WI38 (cell line): ENCODE measurements at regions not wholly inside any gene's neighbourhood (a gene's known extent, or its start where the extent isn't known, plus 50 kb on each side); places are given as distances from the start of the nearest gene placed in this dataset.

ENCODE experiments used
- H3K4me3 ChIP-seq: 2 replicates; pipeline ENCODE4 v1.5.1; 2011; ENCODE audit warnings: low read depth, mild to moderate bottlenecking, control low read depth, low read length
- CTCF ChIP-seq: IDR thresholded peaks from 2 replicates; pipeline ENCODE4 v1.5.1; 2012; ENCODE audit warnings: low read depth, mild to moderate bottlenecking, control low read depth, low read length

GRCh38 chr6:128600397-128600951 is 80.1 kb upstream of the PTPRK start:
- no peak overlapping the region for H3K4me3 ChIP-seq
- TF ChIP-seq CTCF = no peak

GRCh38 chr6:128599036-128599435 is 78.6 kb upstream of the PTPRK start:
- no peak overlapping the region for H3K4me3 ChIP-seq
- TF ChIP-seq CTCF = no peak

GRCh38 chr6:128598571-128598970 is 78.2 kb upstream of the PTPRK start:
- no peak overlapping the region for H3K4me3 ChIP-seq
- no peak for TF ChIP-seq CTCF

GRCh38 chr6:128597956-128598355 is 77.6 kb upstream of the PTPRK start:
- H3K4me3 ChIP-seq = no peak overlapping the region
- no peak for TF ChIP-seq CTCF

GRCh38 chr6:128597004-128597403 is 76.6 kb upstream of the PTPRK start:
- no peak for TF ChIP-seq CTCF
- no peak overlapping the region for H3K4me3 ChIP-seq

- no peak for TF ChIP-seq CTCF
- H3K4me3 ChIP-seq = no peak overlapping the region
These were observed 75.1 kb upstream of the PTPRK start for GRCh38 chr6:128595544-128595943.

GRCh38 chr6:128586095-128586494 is 65.7 kb upstream of the PTPRK start:
- no peak overlapping the region for H3K4me3 ChIP-seq
- TF ChIP-seq CTCF = no peak
